Heart left ventricle (tissue), 16 donors: ENCODE measurements at regions not wholly inside any gene's neighbourhood (a gene's known extent, or its start where the extent isn't known, plus 50 kb on each side); places are given as distances from the start of the nearest gene placed in this dataset.
A peak's percentile ranks its signal among the peaks of the same experiment; 100 is the strongest.
"Not testable (repeated sequence)": the region's sequence is repeated elsewhere in the genome, so short reads cannot be mapped to it uniquely, and the experiment has no call there.

Experiments used
- ATAC-seq, 4 donors: fragments of 200-7000 bp; cut with Tn5 transposase; one replicate each; pipeline ENCODE4 v1.9.1; 2020 to 2022; ENCODE audit warnings: moderate library complexity in 4 of 4, mild to moderate bottlenecking in 3 of 4, moderate number of reproducible peaks in 1 of 4
- DNase-seq, 5 donors: peaks; one replicate each; pipeline ENCODE4 v3.0.0-alpha.2; 2020
- H3K27ac ChIP-seq, 12 donors: fragments of 200-600 bp; sonication (generic) in 4 of 12; one replicate each; pipeline versions ENCODE4 v1.5.0 to v1.8.0; 2016 to 2022; ENCODE audit warnings: mild to moderate bottlenecking in 2 of 12
- H3K27me3 ChIP-seq, 9 donors: fragments of 200-600 bp; sonication (generic) in 2 of 9; one replicate each; pipeline versions ENCODE4 v1.5.1 to v1.8.0; 2016 to 2022; ENCODE audit warnings: mild to moderate bottlenecking in 3 of 9
- H3K36me3 ChIP-seq, 9 donors: fragments of 200-600 bp; sonication (generic) in 2 of 9; one replicate each; pipeline versions ENCODE4 v1.5.0 to v1.8.0; 2018 to 2022; ENCODE audit warnings: mild to moderate bottlenecking in 2 of 9
- H3K4me1 ChIP-seq, 12 donors: fragments of 200-600 bp; sonication (generic) in 4 of 12; one replicate each; pipeline versions ENCODE4 v1.5.0 to v1.8.0; 2016 to 2022; ENCODE audit warnings: mild to moderate bottlenecking in 3 of 12
- H3K4me3 ChIP-seq, 12 donors: fragments of 200-600 bp; sonication (generic) in 4 of 12; one replicate each; pipeline versions ENCODE4 v1.5.0 to v1.8.0; 2017 to 2022; ENCODE audit warnings: mild to moderate bottlenecking in 9 of 12, moderate library complexity in 4 of 12
- H3K9me3 ChIP-seq, 12 donors: fragments of 200-600 bp; sonication (generic) in 4 of 12; one replicate each; pipeline versions ENCODE4 v1.5.0 to v1.8.0; 2016 to 2022; ENCODE audit warnings: mild to moderate bottlenecking in 1 of 12
- POLR2A ChIP-seq, 2 donors: fragments of 450-650 bp; IDR thresholded peaks; one replicate each; pipeline ENCODE4 v1.6.1; 2017; ENCODE audit warnings: antibody characterized with exemption in 2 of 2, mild to moderate bottlenecking in 2 of 2, moderate library complexity in 2 of 2
- WGBS, 4 donors: extraction: QIAGEN DNeasy Blood & Tissue Kit in 2 of 4; methylation state at CpG; one replicate each; pipeline versions ENCODE4 v1.1.5 to v1.1.7; 2013 to 2018; 5-methylcytosine and 5-hydroxymethylcytosine counted together
- intact Hi-C, 10 donors: fragments of 100-400 bp; cut with DNase I; formaldehyde crosslinking; loops; one replicate each; pipeline versions ENCODE4 v1.11.1 to v1.14.2; 2022
- TF ChIP-seq, protein P1 (sequence below), 12 donors: fragments of 200-600 bp; sonication (generic) in 4 of 12; IDR thresholded peaks; one replicate each; pipeline versions ENCODE4 v1.5.0 to v1.8.0; 2018 to 2022; ENCODE audit warnings: antibody characterized with exemption in 12 of 12, mild to moderate bottlenecking in 5 of 12
- donor health status: ischemic (EF 13 %, LVEDD 7.1; RV severe dilation, severe dysfunction).
- donor health status: healthy with polysubstance abuse.
- donor health status: DM: no; HTN: yes; CAD: no.
- donor health status: DM: no; HTN: no; CAD: no.
- donor health status: ischemic (EF 25% LVEDD 6.9; RV normal size, moderate dysfunction).
- donor health status: ischemic (EF 25% LVEDD 5.7; RV mildly dilated, moderate dysfunction).
- donor health status: healthy.
- donor health status: DM: yes; HTN: yes; CAD: no.
- donor health status: ischemic (EF 35%, LVEDD 5.7; RV mildly dilated, moderate dysfunction).
- donor health status: nonischemic (EF 11% LVEDD 7.7; RV severe dilation, severe dysfunction).
- donor health status: DM: yes; HTN: yes; CAD: no.
- donor health status: PGD.
- donor health status: ischemic (EF 29% LVEDD 5.4; RV normal size, mild dysfunction).
- donor health status: nonischemic (EF 23%, LVEDD 6.1; RV moderate dilation, normal function).

GRCh38 chr22:25346859-25347751 lies 127.7 kb downstream of the CRYBB2 start:
- intact Hi-C loops = no loop called here
- WGBS, 4 donors = 93 to 96% (median 94%) methylated on average over 17 to 29 of the region's 29 CpGs
- no peaks in the 10 kb centered on the region for H3K9me3 ChIP-seq
- no peak overlapping the region for H3K27ac ChIP-seq
- DNase-seq (peak in 1 of 5 donors; percentile 67), ATAC-seq (no peak)
- no peaks in the 10 kb centered on the region for H3K4me1 ChIP-seq
- H3K27me3 ChIP-seq = no peaks in the 10 kb centered on the region
- H3K4me3 ChIP-seq = no peak overlapping the region
- H3K36me3 ChIP-seq = peaks cover 0 to 48% (median 39%) of the 10 kb centered on the region in 9 donors
- no peak for TF ChIP-seq POLR2A (IDR thresholded peaks at IDR 0.05)
- TF ChIP-seq, protein P1, sequence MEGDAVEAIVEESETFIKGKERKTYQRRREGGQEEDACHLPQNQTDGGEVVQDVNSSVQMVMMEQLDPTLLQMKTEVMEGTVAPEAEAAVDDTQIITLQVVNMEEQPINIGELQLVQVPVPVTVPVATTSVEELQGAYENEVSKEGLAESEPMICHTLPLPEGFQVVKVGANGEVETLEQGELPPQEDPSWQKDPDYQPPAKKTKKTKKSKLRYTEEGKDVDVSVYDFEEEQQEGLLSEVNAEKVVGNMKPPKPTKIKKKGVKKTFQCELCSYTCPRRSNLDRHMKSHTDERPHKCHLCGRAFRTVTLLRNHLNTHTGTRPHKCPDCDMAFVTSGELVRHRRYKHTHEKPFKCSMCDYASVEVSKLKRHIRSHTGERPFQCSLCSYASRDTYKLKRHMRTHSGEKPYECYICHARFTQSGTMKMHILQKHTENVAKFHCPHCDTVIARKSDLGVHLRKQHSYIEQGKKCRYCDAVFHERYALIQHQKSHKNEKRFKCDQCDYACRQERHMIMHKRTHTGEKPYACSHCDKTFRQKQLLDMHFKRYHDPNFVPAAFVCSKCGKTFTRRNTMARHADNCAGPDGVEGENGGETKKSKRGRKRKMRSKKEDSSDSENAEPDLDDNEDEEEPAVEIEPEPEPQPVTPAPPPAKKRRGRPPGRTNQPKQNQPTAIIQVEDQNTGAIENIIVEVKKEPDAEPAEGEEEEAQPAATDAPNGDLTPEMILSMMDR (IDR thresholded peaks at IDR 0.05) = no peak

DNA sequence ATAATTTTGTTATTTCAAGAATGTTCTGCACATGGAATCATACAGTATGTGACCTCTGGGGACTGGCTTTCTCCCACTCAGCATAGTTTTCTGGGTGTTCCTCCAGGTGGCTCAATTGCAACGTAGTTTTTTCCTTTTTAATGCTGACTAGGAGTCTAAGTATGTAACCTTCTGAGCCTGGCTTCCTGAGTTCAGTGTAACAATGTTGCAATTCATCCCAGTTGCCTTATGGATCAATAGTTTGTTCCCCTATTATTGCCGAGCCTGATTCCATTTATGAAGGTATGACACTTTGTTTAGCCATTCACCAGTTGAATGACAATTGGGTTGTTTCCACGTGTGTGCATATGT lies 128.3 kb downstream of the CRYBB2 start:
- no peak for TF ChIP-seq POLR2A (IDR thresholded peaks at IDR 0.05)
- TF ChIP-seq, protein P1 (IDR thresholded peaks at IDR 0.05) = no peak
- peaks cover 0 to 54% (median 45%) of the 10 kb centered on the region in 9 donors for H3K36me3 ChIP-seq
- no peak for ATAC-seq
- H3K4me1 ChIP-seq = no peaks in the 10 kb centered on the region
- DNase-seq = no peak
- no peak overlapping the region for H3K4me3 ChIP-seq
- intact Hi-C loops = no loop called here
- H3K27me3 ChIP-seq = no peaks in the 10 kb centered on the region
- WGBS, 4 donors = 91 to 97% (median 93%) methylated on average over 3 of the region's 3 CpGs
- H3K9me3 ChIP-seq = no peaks in the 10 kb centered on the region
- no peak overlapping the region for H3K27ac ChIP-seq

DNA sequence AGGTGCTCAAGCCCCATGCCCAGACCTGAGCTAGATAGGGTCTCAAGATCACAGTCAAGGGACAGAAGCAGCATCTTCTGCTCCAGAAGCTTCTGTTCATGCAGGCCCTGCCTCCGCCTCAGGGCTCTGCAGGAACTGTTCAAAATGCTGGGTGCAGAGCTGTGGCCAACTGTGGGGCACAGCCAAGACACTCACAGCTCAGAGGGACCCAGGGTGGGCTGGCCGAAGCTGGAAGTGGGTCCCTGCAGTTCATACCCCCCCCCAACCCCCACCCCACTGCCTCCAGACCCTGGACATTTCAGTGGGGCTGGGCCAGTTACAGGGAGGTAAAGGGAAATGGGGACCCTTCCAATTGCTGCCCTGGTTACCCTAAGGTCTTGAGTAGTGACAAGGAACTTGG lies 129.0 kb downstream of the CRYBB2 start:
- Histone ChIP-seq H3K4me3 (no peak overlapping the region), H3K4me1 (no peaks in the 10 kb centered on the region), H3K9me3 (no peaks in the 10 kb centered on the region), H3K27ac (no peak overlapping the region), H3K36me3 (peaks cover 0 to 60% (median 50%) of the 10 kb centered on the region in 9 donors), H3K27me3 (no peaks in the 10 kb centered on the region)
- 50 to 99% (median 80%) methylated on average over 2 of the region's 2 CpGs; no CpG with 5 or more reads in 1 of the 4 donors for WGBS, 4 donors
- intact Hi-C loops = no loop called here
- TF ChIP-seq, protein P1 (IDR thresholded peaks at IDR 0.05) = no peak
- TF ChIP-seq POLR2A (IDR thresholded peaks at IDR 0.05) = no peak
- DNase-seq (peak in 1 of 5 donors; percentile 42), ATAC-seq (peak in 1 of 4 donors; percentile 18)

- H3K4me1 ChIP-seq, H3K27ac ChIP-seq, H3K4me3 ChIP-seq, H3K27me3 ChIP-seq, ATAC-seq, intact Hi-C loops, H3K9me3 ChIP-seq: not testable (repeated sequence)
- WGBS, 4 donors = 92 to 100% (median 95%) methylated on average over 1 to 5 of the region's 5 CpGs
- peaks cover 0 to 66% (median 56%) of the 10 kb centered on the region in 9 donors for H3K36me3 ChIP-seq
- peak in 1 of 5 donors; percentile 29 for DNase-seq
These were observed 129.6 kb downstream of the CRYBB2 start for GRCh38 chr22:25348996-25349395.
